ENCODE measurements at regions not wholly inside any gene's neighbourhood (a gene's known extent, or its start where the extent isn't known, plus 50 kb on each side); places are given as distances from the start of the nearest gene placed in this dataset.

DNA sequence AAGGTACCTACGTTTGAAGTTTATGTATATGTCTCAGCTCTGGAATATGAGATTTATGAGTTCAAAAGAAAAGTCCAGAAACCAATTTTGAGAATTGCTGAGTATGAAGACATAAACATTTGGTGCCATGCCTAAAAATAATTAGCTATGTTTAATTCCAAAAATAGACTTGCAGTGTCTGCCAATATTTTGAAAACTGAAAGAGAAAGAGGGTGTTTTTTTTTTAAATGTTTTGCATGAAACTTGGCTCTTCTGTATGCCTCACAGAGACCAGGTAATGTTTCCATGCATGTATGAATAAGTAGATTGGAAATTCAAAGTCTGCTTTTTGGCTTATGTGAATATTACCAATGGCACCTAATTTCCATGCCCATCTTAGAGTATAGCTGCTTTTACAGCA lies 634.4 kb upstream of the C9orf72 start:
- Mint-ChIP-seq H3K4me1 (ENCODE audit: low read depth) (no peaks in the 10 kb centered on the region), H3K9me3 (no peaks in the 10 kb centered on the region)
- POLR2A ChIA-PET, result no interaction called here

GRCh38 chr9:28209130-28209529 lies 635.8 kb upstream of the C9orf72 start:
- Mint-ChIP-seq H3K4me1 (ENCODE audit: low read depth) (no peaks in the 10 kb centered on the region), H3K36me3 (ENCODE audit: low read depth) (no peaks in the 10 kb centered on the region), H3K27ac (no peak overlapping the region), H3K9me3 (no peaks in the 10 kb centered on the region), H3K4me3 (no peak overlapping the region), H3K27me3 (no peaks in the 10 kb centered on the region)
- POLR2A ChIA-PET, result no interaction called here
- TF ChIP-seq, protein P1, sequence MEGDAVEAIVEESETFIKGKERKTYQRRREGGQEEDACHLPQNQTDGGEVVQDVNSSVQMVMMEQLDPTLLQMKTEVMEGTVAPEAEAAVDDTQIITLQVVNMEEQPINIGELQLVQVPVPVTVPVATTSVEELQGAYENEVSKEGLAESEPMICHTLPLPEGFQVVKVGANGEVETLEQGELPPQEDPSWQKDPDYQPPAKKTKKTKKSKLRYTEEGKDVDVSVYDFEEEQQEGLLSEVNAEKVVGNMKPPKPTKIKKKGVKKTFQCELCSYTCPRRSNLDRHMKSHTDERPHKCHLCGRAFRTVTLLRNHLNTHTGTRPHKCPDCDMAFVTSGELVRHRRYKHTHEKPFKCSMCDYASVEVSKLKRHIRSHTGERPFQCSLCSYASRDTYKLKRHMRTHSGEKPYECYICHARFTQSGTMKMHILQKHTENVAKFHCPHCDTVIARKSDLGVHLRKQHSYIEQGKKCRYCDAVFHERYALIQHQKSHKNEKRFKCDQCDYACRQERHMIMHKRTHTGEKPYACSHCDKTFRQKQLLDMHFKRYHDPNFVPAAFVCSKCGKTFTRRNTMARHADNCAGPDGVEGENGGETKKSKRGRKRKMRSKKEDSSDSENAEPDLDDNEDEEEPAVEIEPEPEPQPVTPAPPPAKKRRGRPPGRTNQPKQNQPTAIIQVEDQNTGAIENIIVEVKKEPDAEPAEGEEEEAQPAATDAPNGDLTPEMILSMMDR (IDR thresholded peaks at IDR 0.05), result no peak
- DNase-seq, result no peak
- intact Hi-C loops (cut with micrococcal nuclease), result no loop called here
- CTCF ChIA-PET, result interaction anchor here (1.6 kb wide), 1 partner anchor 31 kb away, joined by 3 read pairs; no protein-coding TSS in a partner anchor
- no peak for ATAC-seq

More for the DNA sequence above, 634.4 kb upstream of the C9orf72 start:
- Mint-ChIP-seq H3K36me3 (ENCODE audit: low read depth) (no peaks in the 10 kb centered on the region), H3K27me3 (no peaks in the 10 kb centered on the region), H3K4me3 (no peak overlapping the region), H3K27ac (no peak overlapping the region)
- CTCF ChIA-PET, result no interaction called here
- DNase-seq (no peak), ATAC-seq (no peak)
- intact Hi-C loops (cut with micrococcal nuclease), result no loop called here
- TF ChIP-seq, protein P1 (IDR thresholded peaks at IDR 0.05), result no peak

DNA sequence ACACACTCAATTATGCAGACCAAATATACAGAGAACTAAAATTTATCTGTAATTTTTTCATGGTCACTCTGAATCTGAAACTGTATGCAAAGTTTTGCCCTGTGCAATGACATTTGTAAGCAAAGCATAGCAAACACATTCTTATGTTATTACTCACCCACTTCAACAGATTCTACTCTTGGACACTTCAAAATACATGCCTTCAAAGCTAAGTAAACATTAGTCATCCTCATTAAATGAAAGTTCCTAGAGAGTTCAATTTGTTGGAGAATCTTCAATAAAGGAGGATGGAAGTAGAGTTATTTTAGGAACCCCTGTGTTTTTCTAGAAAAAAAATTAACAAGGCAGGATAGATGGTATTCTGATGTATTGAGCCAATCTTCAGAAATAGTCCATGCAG lies 639.7 kb upstream of the C9orf72 start:
- Mint-ChIP-seq H3K27me3 (no peaks in the 10 kb centered on the region), H3K27ac (no peak overlapping the region), H3K4me3 (no peak overlapping the region), H3K9me3 (no peaks in the 10 kb centered on the region), H3K4me1 (ENCODE audit: low read depth) (no peaks in the 10 kb centered on the region), H3K36me3 (ENCODE audit: low read depth) (no peaks in the 10 kb centered on the region)
- CTCF ChIA-PET, result no interaction called here
- TF ChIP-seq, protein P1 (IDR thresholded peaks at IDR 0.05), result no peak
- ATAC-seq, result no peak
- POLR2A ChIA-PET, result no interaction called here
- no peak for DNase-seq
- intact Hi-C loops (cut with micrococcal nuclease), result no loop called here

GRCh38 chr9:28215536-28216299 lies 642.4 kb upstream of the C9orf72 start:
- TF ChIP-seq, protein P1 (IDR thresholded peaks at IDR 0.05), result no peak
- DNase-seq (no peak), ATAC-seq (no peak)
- ChIA-PET CTCF (no interaction called here), POLR2A (no interaction called here)
- Mint-ChIP-seq H3K9me3 (peaks cover 2% of the 10 kb centered on the region), H3K4me3 (no peak overlapping the region), H3K27me3 (no peaks in the 10 kb centered on the region), H3K27ac (no peak overlapping the region), H3K4me1 (ENCODE audit: low read depth) (no peaks in the 10 kb centered on the region), H3K36me3 (ENCODE audit: low read depth) (no peaks in the 10 kb centered on the region)
- intact Hi-C loops (cut with micrococcal nuclease), result no loop called here

DNA sequence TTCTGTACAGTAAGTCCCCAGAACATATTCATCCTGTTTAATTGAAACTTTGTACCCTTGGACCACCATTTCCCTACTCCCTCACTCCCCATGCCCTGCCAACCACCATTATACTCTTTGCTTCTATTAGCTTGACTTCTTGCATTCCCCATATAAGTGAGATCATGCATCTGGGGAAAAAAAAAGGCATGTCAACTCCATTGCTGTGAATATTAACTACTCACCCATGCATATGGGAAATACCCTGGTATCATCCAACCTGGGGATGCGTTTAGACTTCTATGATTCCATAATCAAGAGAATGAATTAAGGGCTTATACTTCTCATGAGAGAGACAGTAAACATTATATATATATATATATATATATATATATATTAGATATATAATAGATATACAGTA lies 659.4 kb upstream of the C9orf72 start:
- no peak for ATAC-seq
- Mint-ChIP-seq H3K27me3 (no peaks in the 10 kb centered on the region), H3K36me3 (ENCODE audit: low read depth) (no peaks in the 10 kb centered on the region), H3K4me1 (ENCODE audit: low read depth) (no peaks in the 10 kb centered on the region), H3K9me3 (peaks cover 3% of the 10 kb centered on the region), H3K27ac (no peak overlapping the region), H3K4me3 (no peak overlapping the region)
- intact Hi-C loops (cut with micrococcal nuclease), result no loop called here
- POLR2A ChIA-PET, result no interaction called here
- CTCF ChIA-PET, result no interaction called here
- TF ChIP-seq, protein P1 (IDR thresholded peaks at IDR 0.05), result no peak
- DNase-seq, result no peak
